Parathyroid adenoma (tissue), 2 donors: ENCODE measurements at regions not wholly inside any gene's neighbourhood (a gene's known extent, or its start where the extent isn't known, plus 50 kb on each side); places are given as distances from the start of the nearest gene placed in this dataset.

Source experiments
- H2AFZ ChIP-seq: fragments of 300-600 bp; sonication (generic); one replicate; pipeline ENCODE4 v1.7.0; 2017; ENCODE audit warnings: antibody characterized with exemption, mild to moderate bottlenecking
- H3K27ac ChIP-seq: fragments of 300-600 bp; sonication (generic); one replicate; pipeline ENCODE4 v1.7.0; 2017
- H3K27me3 ChIP-seq: fragments of 300-600 bp; sonication (generic); one replicate; pipeline ENCODE4 v1.7.0; 2017; ENCODE audit warnings: low read length; ENCODE audit not compliant: control insufficient read depth, insufficient read depth
- H3K36me3 ChIP-seq: fragments of 300-600 bp; sonication (generic); one replicate; pipeline ENCODE4 v1.7.0; 2017; ENCODE audit warnings: low read length; ENCODE audit not compliant: control insufficient read depth, insufficient read depth
- H3K4me1 ChIP-seq: fragments of 300-600 bp; sonication (generic); one replicate; pipeline ENCODE4 v1.7.0; 2017; ENCODE audit warnings: control low read depth
- H3K4me2 ChIP-seq: fragments of 300-600 bp; sonication (generic); one replicate; pipeline ENCODE4 v1.7.0; 2017; ENCODE audit warnings: low read length
- H3K4me3 ChIP-seq: fragments of 300-600 bp; sonication (generic); one replicate; pipeline ENCODE4 v1.7.0; 2017; ENCODE audit warnings: low read depth, low read length
- H3K79me2 ChIP-seq: fragments of 300-600 bp; sonication (generic); one replicate; pipeline ENCODE4 v1.7.0; 2017; ENCODE audit warnings: control low read depth
- H3K9ac ChIP-seq: fragments of 300-600 bp; sonication (generic); one replicate; pipeline ENCODE4 v1.7.0; 2017; ENCODE audit warnings: mild to moderate bottlenecking
- H3K9me3 ChIP-seq: fragments of 300-600 bp; sonication (generic); one replicate; pipeline ENCODE4 v1.7.0; 2017; ENCODE audit warnings: low read length; ENCODE audit not compliant: control insufficient read depth
- CTCF ChIP-seq: fragments of 300-600 bp; sonication (generic); IDR thresholded peaks from one replicate; pipeline ENCODE4 v1.7.0; 2017; ENCODE audit warnings: antibody characterized with exemption, mild to moderate bottlenecking
- donor health status: primary hyperparathyroidism.

GRCh38 chr15:47218295-47218694 lies 499.0 kb upstream of the SEMA6D start:
- Histone ChIP-seq H3K27ac (no peak overlapping the region), H3K9me3 (no peaks in the 10 kb centered on the region), H2AFZ (no peak overlapping the region), H3K27me3 (no peaks in the 10 kb centered on the region), H3K4me3 (no peak overlapping the region), H3K4me2 (no peak overlapping the region), H3K4me1 (no peaks in the 10 kb centered on the region), H3K9ac (no peak overlapping the region), H3K79me2 (no peaks in the 10 kb centered on the region), H3K36me3 (no peaks in the 10 kb centered on the region)
- TF ChIP-seq CTCF, result no peak

- H3K4me1 ChIP-seq, result no peaks in the 10 kb centered on the region
- TF ChIP-seq CTCF, result no peak
- no peak overlapping the region for H3K4me2 ChIP-seq
- H3K36me3 ChIP-seq, result no peaks in the 10 kb centered on the region
- no peak overlapping the region for H2AFZ ChIP-seq
- H3K9ac ChIP-seq, result no peak overlapping the region
- H3K27me3 ChIP-seq, result no peaks in the 10 kb centered on the region
- no peak overlapping the region for H3K27ac ChIP-seq
- H3K9me3 ChIP-seq, result no peaks in the 10 kb centered on the region
- no peak overlapping the region for H3K4me3 ChIP-seq
- no peaks in the 10 kb centered on the region for H3K79me2 ChIP-seq
Observed at GRCh38 chr15:47244361-47244760, 472.9 kb upstream of the SEMA6D start.

GRCh38 chr15:47246317-47246716 lies 471.0 kb upstream of the SEMA6D start:
- H3K79me2 ChIP-seq, result no peaks in the 10 kb centered on the region
- no peak overlapping the region for H3K27ac ChIP-seq
- no peak overlapping the region for H3K4me3 ChIP-seq
- H3K27me3 ChIP-seq, result no peaks in the 10 kb centered on the region
- H3K9ac ChIP-seq, result no peak overlapping the region
- no peaks in the 10 kb centered on the region for H3K4me1 ChIP-seq
- no peak overlapping the region for H2AFZ ChIP-seq
- no peak overlapping the region for H3K4me2 ChIP-seq
- TF ChIP-seq CTCF, result no peak
- no peaks in the 10 kb centered on the region for H3K9me3 ChIP-seq
- no peaks in the 10 kb centered on the region for H3K36me3 ChIP-seq

- H3K27me3 ChIP-seq, result no peaks in the 10 kb centered on the region
- H3K4me2 ChIP-seq, result no peak overlapping the region
- H3K9ac ChIP-seq, result no peak overlapping the region
- no peak overlapping the region for H3K27ac ChIP-seq
- no peaks in the 10 kb centered on the region for H3K36me3 ChIP-seq
- no peaks in the 10 kb centered on the region for H3K4me1 ChIP-seq
- H3K9me3 ChIP-seq, result no peaks in the 10 kb centered on the region
- no peak overlapping the region for H3K4me3 ChIP-seq
- H3K79me2 ChIP-seq, result no peaks in the 10 kb centered on the region
- TF ChIP-seq CTCF, result no peak
- no peak overlapping the region for H2AFZ ChIP-seq
Observed at GRCh38 chr15:47258521-47258920, 458.8 kb upstream of the SEMA6D start.

GRCh38 chr15:47265686-47266085 lies 451.6 kb upstream of the SEMA6D start:
- Histone ChIP-seq H3K9me3 (no peaks in the 10 kb centered on the region), H3K4me3 (no peak overlapping the region), H2AFZ (no peak overlapping the region), H3K4me1 (no peaks in the 10 kb centered on the region), H3K36me3 (no peaks in the 10 kb centered on the region), H3K27me3 (no peaks in the 10 kb centered on the region), H3K79me2 (no peaks in the 10 kb centered on the region), H3K4me2 (no peak overlapping the region), H3K27ac (no peak overlapping the region), H3K9ac (no peak overlapping the region)
- TF ChIP-seq CTCF, result no peak
